ENCODE measurements at regions not wholly inside any gene's neighbourhood (a gene's known extent, or its start where the extent isn't known, plus 50 kb on each side); places are given as distances from the start of the nearest gene placed in this dataset.

DNA sequence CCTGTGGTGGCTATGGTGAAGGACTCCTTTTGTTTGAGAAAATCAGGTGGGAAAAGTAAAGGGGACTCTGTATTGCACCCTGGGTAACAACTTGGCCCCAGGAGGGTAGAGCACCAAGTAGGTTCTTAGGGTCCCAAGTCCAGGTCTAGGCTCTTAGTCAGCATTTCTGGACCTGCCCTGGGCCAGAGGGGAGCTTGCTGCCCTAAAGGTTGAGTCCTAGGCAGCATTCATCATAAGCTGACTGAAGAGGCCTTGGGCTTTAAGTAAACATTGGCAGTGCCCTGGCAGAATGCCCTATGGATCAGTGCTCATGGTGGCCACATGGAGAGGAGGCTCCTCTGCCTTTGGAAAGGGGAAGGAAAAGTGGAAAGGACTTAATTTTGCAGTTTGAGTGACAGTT is 268.5 kb upstream of the CTNNB1 start:
- no peak for TF ChIP-seq CTCF (conservative IDR thresholded peaks at IDR 0.05; ENCODE audit: low read length)
- no peak for TF ChIP-seq EZH2phosphoT487 (IDR thresholded peaks at IDR 0.05; ENCODE audit: borderline replicate concordance)

All from Loucy (cell line).